ENCODE measurements at regions not wholly inside any gene's neighbourhood (a gene's known extent, or its start where the extent isn't known, plus 50 kb on each side); places are given as distances from the start of the nearest gene placed in this dataset.
"Not testable (repeated sequence)": the region's sequence is repeated elsewhere in the genome, so short reads cannot be mapped to it uniquely, and the experiment has no call there.

DNA sequence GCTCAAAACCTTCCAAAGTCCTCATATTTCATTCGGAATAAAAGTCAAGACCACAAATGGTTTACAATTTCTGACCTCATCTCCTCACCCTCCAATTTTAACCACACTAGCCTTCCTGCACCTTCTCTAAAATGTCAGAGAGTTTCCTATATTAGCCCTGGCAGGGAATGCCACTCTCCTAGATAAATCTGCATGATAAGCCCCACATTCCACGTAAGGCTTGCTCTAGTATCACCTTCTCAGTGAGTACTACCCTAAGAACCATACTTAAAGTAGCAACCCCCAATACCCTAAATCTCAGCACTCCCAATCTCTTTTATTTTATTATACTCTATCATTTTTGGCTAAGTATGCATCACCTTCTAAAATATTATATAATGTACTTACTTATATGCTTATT lies 100.5 kb upstream of the SLITRK5 start:
- no peak for TF ChIP-seq ZFX (IDR thresholded peaks at IDR 0.05)
- TF ChIP-seq, protein P1, sequence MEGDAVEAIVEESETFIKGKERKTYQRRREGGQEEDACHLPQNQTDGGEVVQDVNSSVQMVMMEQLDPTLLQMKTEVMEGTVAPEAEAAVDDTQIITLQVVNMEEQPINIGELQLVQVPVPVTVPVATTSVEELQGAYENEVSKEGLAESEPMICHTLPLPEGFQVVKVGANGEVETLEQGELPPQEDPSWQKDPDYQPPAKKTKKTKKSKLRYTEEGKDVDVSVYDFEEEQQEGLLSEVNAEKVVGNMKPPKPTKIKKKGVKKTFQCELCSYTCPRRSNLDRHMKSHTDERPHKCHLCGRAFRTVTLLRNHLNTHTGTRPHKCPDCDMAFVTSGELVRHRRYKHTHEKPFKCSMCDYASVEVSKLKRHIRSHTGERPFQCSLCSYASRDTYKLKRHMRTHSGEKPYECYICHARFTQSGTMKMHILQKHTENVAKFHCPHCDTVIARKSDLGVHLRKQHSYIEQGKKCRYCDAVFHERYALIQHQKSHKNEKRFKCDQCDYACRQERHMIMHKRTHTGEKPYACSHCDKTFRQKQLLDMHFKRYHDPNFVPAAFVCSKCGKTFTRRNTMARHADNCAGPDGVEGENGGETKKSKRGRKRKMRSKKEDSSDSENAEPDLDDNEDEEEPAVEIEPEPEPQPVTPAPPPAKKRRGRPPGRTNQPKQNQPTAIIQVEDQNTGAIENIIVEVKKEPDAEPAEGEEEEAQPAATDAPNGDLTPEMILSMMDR (conservative IDR thresholded peaks at IDR 0.05) = no peak
- no peak overlapping the region for H3K27ac ChIP-seq

DNA sequence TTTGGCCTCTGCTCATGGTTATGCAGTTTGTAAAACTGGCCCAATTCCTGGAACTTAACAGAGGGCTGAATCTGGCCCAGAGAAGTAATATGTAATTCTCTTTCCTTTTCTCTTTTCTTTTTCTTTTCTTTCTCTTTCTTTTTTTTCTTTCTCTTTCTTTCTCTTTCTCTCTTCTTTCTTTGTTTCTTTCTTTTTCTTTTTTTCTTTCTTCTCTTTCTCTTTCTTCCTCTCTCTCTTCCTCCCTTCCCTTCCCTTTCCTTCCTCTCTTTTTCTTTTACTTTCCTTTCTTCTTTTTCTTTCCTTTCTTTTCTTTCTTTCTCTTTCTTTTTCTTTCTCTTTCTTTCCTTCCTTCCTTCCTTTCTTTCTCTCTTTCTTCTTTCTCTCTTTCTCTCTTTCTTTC lies 88.8 kb upstream of the SLITRK5 start:
- H3K27ac ChIP-seq = no peak overlapping the region
- TF ChIP-seq, protein P1 (conservative IDR thresholded peaks at IDR 0.05) = no peak
- TF ChIP-seq ZFX (IDR thresholded peaks at IDR 0.05) = no peak

DNA sequence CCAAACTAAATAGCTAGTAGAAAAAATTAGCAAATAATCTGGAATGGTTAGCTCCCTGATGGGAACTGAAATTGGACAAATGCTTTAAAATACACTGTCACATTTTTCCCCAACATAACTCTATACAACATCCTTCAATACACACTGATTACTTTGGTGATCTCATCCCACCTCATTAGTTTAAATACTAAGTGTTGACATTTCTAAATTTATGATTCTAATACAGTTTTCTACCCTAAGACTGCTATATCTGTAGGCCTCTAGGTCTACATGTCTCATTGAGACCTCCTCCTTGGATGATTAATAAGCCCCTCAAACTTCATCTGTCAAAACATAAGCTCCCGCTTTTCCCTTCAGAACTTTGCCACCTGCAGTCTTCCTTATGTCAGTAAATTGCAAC lies 80.7 kb upstream of the SLITRK5 start:
- H3K27ac ChIP-seq = no peak overlapping the region
- TF ChIP-seq, protein P1 (conservative IDR thresholded peaks at IDR 0.05) = no peak
- TF ChIP-seq ZFX (IDR thresholded peaks at IDR 0.05) = no peak

DNA sequence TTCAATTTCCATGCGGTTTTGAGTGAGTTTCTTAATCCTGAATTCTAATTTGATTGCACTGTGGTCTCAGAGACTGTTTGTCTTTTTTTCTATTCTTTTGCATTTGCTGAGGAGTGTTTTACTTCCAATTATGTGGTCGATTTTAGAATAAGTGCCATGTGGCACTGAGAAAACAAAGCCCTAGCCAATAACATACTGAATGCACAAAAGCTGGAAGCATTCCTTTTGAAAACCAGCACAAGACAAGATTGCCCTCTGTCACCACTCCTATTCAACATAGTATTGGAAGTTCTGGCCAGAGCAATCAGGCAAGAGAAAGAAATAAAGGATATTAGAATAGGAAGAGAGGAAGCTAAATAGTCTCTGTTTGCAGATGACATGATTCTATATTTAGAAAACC lies 66.7 kb upstream of the SLITRK5 start:
- H3K27ac ChIP-seq = not testable (repeated sequence)

DNA sequence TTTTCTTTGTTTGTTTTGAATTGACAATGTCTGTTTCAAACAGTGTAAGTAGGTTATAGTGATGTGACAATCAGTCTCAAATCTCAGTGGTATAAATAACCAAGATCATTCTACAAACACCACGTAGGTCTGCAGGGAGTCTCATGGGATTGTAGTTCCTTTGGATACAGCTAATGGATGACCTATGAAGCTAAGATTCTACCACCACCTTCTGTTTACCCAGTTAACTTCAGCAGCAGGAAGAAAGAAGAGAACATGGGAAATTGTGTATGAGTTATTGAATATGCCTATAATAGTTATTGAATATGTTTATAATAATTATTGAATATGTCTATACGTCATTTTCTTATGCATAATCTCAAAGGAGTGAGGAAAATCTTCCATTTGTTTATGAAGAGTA lies 63.9 kb upstream of the SLITRK5 start:
- H3K27ac ChIP-seq = no peak overlapping the region
- TF ChIP-seq, protein P1 (conservative IDR thresholded peaks at IDR 0.05) = no peak
- no peak for TF ChIP-seq ZFX (IDR thresholded peaks at IDR 0.05)

DNA sequence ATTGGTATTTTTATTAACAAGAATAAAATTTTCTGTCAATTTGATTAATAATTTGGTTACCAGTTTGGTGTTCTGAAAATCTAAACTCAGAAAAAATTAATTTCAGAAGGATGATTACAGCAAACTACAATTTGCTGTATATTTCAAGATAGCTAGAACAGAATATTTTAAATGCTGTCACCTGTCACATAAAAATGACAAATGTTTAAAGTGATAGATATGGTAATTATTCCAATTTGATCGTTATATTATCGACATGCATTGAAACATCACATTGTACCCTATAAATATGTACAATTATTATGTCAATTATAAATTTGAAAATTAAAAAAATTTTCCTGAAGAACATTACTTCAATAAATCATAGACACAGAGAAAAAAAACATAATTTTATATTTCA lies 56.9 kb upstream of the SLITRK5 start:
- no peak for TF ChIP-seq ZFX (IDR thresholded peaks at IDR 0.05)
- TF ChIP-seq, protein P1 (conservative IDR thresholded peaks at IDR 0.05) = no peak
- no peak overlapping the region for H3K27ac ChIP-seq
